ENCODE measurements at regions not wholly inside any gene's neighbourhood (a gene's known extent, or its start where the extent isn't known, plus 50 kb on each side); places are given as distances from the start of the nearest gene placed in this dataset.

DNA sequence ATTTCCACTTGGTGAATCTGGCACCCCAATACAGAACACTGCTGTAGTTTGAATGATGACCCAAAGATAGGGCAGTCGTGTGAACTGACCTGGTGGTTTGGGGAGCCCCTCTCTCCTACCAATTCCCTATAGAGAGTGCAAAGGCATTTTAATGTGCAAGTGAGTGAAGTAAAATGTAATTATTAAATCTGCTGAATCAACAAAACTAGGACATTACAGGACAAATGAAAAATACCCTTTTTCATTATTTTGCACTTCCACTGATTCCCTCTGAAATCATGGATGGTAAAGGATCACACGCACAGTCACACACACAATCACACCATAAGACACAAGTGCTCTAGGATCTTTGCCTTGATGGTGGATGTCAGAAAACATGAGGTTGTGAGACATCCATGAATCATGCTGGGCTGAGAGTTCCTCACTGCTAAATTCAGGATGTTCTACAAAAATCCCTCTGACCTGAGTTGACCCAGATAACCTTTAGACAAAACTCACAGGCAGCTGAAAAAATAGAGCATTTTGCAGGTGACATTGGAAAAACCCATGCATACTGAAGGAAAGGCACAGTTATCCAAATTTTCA lies 197.4 kb downstream of the FBXO15 start:
- no peaks in the 10 kb centered on the region for H3K4me1 ChIP-seq (ENCODE audit: control insufficient read depth in 4 of 4, insufficient read depth in 4 of 4, low read length in 3 of 4)
- H3K9me3 ChIP-seq (ENCODE audit: control insufficient read depth in 4 of 4, low read length in 3 of 4), result peaks cover 0 to 2% (median 0%) of the 10 kb centered on the region in 4 donors
- no peak for TF ChIP-seq SP1 (IDR thresholded peaks at IDR 0.05)
- TF ChIP-seq, protein P1, sequence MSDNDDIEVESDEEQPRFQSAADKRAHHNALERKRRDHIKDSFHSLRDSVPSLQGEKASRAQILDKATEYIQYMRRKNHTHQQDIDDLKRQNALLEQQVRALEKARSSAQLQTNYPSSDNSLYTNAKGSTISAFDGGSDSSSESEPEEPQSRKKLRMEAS (IDR thresholded peaks at IDR 0.05), result no peak
- no peak for TF ChIP-seq NR2F2 (IDR thresholded peaks at IDR 0.05)
- no peak for TF ChIP-seq RAD21 (IDR thresholded peaks at IDR 0.05)
- no peak for TF ChIP-seq YY1 (IDR thresholded peaks at IDR 0.05)
- no peak for TF ChIP-seq FOXA2 (IDR thresholded peaks at IDR 0.05)
- H3K27me3 ChIP-seq (ENCODE audit: control insufficient read depth in 4 of 4, insufficient read depth in 4 of 4, low read length in 3 of 4), result no peaks in the 10 kb centered on the region
- no peak overlapping the region for H3K9ac ChIP-seq (ENCODE audit: low read depth in 1 of 2, low read length in 2 of 2)
- H3K36me3 ChIP-seq (ENCODE audit: control insufficient read depth in 4 of 4, insufficient read depth in 3 of 4, low read depth in 1 of 4, low read length in 3 of 4), result no peaks in the 10 kb centered on the region
- no peak overlapping the region for H3K27ac ChIP-seq (ENCODE audit: low read depth in 1 of 2, low read length in 2 of 2)
- WGBS, result 84% methylated on average over 2 of the region's 2 CpGs
- no peak for DNase-seq (ENCODE audit: low spot score)
- no peak overlapping the region for H3K4me3 ChIP-seq (ENCODE audit: low read depth in 1 of 3, low read length in 3 of 3)

DNA sequence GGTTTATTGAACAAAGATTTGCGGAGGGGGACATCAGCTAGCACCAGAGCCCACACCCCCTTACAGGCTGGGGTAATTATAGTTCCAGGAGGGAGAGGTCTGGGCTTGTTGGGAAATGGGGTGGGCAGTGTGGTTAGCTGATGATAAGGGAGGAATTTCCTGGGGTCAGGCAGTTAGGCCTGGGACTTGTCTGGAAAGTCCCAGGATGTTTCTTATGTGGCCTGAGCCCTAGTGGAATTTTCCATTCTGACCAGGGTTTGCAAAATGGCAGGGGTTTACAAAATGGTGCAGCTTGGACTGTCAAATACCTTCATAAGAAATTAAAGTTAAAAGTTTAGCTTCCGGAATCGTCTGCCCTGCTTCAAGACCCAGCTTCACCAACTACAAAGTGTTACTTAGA lies 199.1 kb downstream of the FBXO15 start:
- Histone ChIP-seq H3K9me3 (ENCODE audit: control insufficient read depth in 4 of 4, low read length in 3 of 4) (peaks cover 0 to 2% (median 0%) of the 10 kb centered on the region in 4 donors), H3K9ac (ENCODE audit: low read depth in 1 of 2, low read length in 2 of 2) (no peak overlapping the region), H3K36me3 (ENCODE audit: control insufficient read depth in 4 of 4, insufficient read depth in 3 of 4, low read depth in 1 of 4, low read length in 3 of 4) (no peaks in the 10 kb centered on the region), H3K27ac (ENCODE audit: low read depth in 1 of 2, low read length in 2 of 2) (no peak overlapping the region), H3K4me3 (ENCODE audit: low read depth in 1 of 3, low read length in 3 of 3) (no peak overlapping the region), H3K27me3 (ENCODE audit: control insufficient read depth in 4 of 4, insufficient read depth in 4 of 4, low read length in 3 of 4) (no peaks in the 10 kb centered on the region), H3K4me1 (ENCODE audit: control insufficient read depth in 4 of 4, insufficient read depth in 4 of 4, low read length in 3 of 4) (no peaks in the 10 kb centered on the region)
- WGBS, result 79% methylated on average over 3 of the region's 3 CpGs
- TF ChIP-seq TAF1 (conservative IDR thresholded peaks at IDR 0.05) (no peak), EGR1 (IDR thresholded peaks at IDR 0.05; ENCODE audit: low read depth in 2 of 2) (no peak), JUND (IDR thresholded peaks at IDR 0.05) (no peak), RXRA (IDR thresholded peaks at IDR 0.05) (no peak), HNF4A (conservative IDR thresholded peaks at IDR 0.05) (no peak), FOXA2 (IDR thresholded peaks at IDR 0.05) (no peak), HNF4G (IDR thresholded peaks at IDR 0.05) (no peak), SP1 (IDR thresholded peaks at IDR 0.05) (no peak)
- TF ChIP-seq, protein P2, sequence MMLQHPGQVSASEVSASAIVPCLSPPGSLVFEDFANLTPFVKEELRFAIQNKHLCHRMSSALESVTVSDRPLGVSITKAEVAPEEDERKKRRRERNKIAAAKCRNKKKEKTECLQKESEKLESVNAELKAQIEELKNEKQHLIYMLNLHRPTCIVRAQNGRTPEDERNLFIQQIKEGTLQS (IDR thresholded peaks at IDR 0.05), result no peak
- TF ChIP-seq, protein P1 (IDR thresholded peaks at IDR 0.05), result no peak
- TF ChIP-seq, protein P3, sequence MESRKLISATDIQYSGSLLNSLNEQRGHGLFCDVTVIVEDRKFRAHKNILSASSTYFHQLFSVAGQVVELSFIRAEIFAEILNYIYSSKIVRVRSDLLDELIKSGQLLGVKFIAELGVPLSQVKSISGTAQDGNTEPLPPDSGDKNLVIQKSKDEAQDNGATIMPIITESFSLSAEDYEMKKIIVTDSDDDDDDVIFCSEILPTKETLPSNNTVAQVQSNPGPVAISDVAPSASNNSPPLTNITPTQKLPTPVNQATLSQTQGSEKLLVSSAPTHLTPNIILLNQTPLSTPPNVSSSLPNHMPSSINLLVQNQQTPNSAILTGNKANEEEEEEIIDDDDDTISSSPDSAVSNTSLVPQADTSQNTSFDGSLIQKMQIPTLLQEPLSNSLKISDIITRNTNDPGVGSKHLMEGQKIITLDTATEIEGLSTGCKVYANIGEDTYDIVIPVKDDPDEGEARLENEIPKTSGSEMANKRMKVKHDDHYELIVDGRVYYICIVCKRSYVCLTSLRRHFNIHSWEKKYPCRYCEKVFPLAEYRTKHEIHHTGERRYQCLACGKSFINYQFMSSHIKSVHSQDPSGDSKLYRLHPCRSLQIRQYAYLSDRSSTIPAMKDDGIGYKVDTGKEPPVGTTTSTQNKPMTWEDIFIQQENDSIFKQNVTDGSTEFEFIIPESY (IDR thresholded peaks at IDR 0.05), result no peak
- DNase-seq (ENCODE audit: low spot score), result no peak

DNA sequence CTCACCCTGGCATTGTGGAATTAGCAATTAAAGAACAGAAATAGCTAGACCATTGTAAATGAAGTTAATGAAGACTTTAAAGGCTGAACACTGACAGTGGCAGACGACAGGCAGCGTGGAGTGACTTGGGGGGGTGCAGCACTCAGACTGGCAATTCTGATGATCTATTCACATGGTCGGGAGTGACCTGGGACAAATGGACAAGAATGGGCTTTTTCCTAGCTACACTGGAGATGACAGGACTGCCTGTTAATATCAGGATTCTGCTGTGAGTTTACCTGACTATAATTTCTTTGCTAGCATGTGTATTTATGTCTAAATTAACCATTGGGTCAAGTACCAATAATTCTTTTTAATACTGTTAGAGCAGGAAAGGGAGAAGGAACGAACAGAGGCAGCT lies 199.6 kb downstream of the FBXO15 start:
- H3K9me3 ChIP-seq (ENCODE audit: control insufficient read depth in 4 of 4, low read length in 3 of 4), result peaks cover 0 to 2% (median 0%) of the 10 kb centered on the region in 4 donors
- H3K27me3 ChIP-seq (ENCODE audit: control insufficient read depth in 4 of 4, insufficient read depth in 4 of 4, low read length in 3 of 4), result no peaks in the 10 kb centered on the region
- no peak for DNase-seq (ENCODE audit: low spot score)
- no peak overlapping the region for H3K4me3 ChIP-seq (ENCODE audit: low read depth in 1 of 3, low read length in 3 of 3)
- no peaks in the 10 kb centered on the region for H3K36me3 ChIP-seq (ENCODE audit: control insufficient read depth in 4 of 4, insufficient read depth in 3 of 4, low read depth in 1 of 4, low read length in 3 of 4)
- no peak overlapping the region for H3K9ac ChIP-seq (ENCODE audit: low read depth in 1 of 2, low read length in 2 of 2)
- no peaks in the 10 kb centered on the region for H3K4me1 ChIP-seq (ENCODE audit: control insufficient read depth in 4 of 4, insufficient read depth in 4 of 4, low read length in 3 of 4)
- 53% methylated on average over 4 of the region's 4 CpGs for WGBS
- H3K27ac ChIP-seq (ENCODE audit: low read depth in 1 of 2, low read length in 2 of 2), result no peak overlapping the region
- TF ChIP-seq, protein P3 (IDR thresholded peaks at IDR 0.05), result no peak
- TF ChIP-seq FOXA2 (IDR thresholded peaks at IDR 0.05) (no peak), HNF4G (IDR thresholded peaks at IDR 0.05) (no peak), YY1 (IDR thresholded peaks at IDR 0.05) (no peak), NR2F2 (IDR thresholded peaks at IDR 0.05) (no peak), TAF1 (conservative IDR thresholded peaks at IDR 0.05) (no peak), SP1 (IDR thresholded peaks at IDR 0.05) (no peak), GABPA (IDR thresholded peaks at IDR 0.05 in 1 of 2, conservative IDR thresholded peaks at IDR 0.05 in 1 of 2) (no peak), RAD21 (IDR thresholded peaks at IDR 0.05) (no peak), JUND (IDR thresholded peaks at IDR 0.05) (no peak), RXRA (IDR thresholded peaks at IDR 0.05) (no peak)
- TF ChIP-seq, protein P4, sequence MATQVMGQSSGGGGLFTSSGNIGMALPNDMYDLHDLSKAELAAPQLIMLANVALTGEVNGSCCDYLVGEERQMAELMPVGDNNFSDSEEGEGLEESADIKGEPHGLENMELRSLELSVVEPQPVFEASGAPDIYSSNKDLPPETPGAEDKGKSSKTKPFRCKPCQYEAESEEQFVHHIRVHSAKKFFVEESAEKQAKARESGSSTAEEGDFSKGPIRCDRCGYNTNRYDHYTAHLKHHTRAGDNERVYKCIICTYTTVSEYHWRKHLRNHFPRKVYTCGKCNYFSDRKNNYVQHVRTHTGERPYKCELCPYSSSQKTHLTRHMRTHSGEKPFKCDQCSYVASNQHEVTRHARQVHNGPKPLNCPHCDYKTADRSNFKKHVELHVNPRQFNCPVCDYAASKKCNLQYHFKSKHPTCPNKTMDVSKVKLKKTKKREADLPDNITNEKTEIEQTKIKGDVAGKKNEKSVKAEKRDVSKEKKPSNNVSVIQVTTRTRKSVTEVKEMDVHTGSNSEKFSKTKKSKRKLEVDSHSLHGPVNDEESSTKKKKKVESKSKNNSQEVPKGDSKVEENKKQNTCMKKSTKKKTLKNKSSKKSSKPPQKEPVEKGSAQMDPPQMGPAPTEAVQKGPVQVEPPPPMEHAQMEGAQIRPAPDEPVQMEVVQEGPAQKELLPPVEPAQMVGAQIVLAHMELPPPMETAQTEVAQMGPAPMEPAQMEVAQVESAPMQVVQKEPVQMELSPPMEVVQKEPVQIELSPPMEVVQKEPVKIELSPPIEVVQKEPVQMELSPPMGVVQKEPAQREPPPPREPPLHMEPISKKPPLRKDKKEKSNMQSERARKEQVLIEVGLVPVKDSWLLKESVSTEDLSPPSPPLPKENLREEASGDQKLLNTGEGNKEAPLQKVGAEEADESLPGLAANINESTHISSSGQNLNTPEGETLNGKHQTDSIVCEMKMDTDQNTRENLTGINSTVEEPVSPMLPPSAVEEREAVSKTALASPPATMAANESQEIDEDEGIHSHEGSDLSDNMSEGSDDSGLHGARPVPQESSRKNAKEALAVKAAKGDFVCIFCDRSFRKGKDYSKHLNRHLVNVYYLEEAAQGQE (IDR thresholded peaks at IDR 0.05), result no peak
- TF ChIP-seq, protein P2 (IDR thresholded peaks at IDR 0.05), result no peak

All from liver (tissue), 7 donors.